NCI-H526 treated with DMSO at 0.1 percent for 48 hours (cell line): ENCODE measurements at regions not wholly inside any gene's neighbourhood (a gene's known extent, or its start where the extent isn't known, plus 50 kb on each side); places are given as distances from the start of the nearest gene placed in this dataset.
A peak's percentile ranks its signal among the peaks of the same experiment; 100 is the strongest.

ENCODE experiments used
- DNase-seq: peaks from one replicate; lab custom pipeline; 2025; lab: John Stamatoyannopoulos, UW

GRCh38 chr5:4229414-4230292 is 634.0 kb downstream of the IRX1 start:
- DNase-seq: no peak

DNA sequence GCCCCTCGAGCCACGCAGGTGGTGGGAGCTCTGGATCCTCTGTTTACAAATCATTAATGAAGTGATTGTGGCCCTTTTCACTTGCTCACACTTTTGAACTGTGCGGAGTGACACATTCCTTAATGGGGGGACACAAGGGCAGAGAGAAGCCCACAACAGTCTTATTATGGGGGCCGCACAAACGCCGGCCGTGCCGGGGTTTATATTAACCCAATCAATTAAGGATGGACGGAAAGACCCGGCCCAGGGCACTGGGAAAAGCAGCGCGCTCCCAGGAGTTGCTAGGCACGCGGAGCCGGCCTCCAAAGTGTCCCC is 634.8 kb downstream of the IRX1 start:
- DNase-seq: no peak

DNA sequence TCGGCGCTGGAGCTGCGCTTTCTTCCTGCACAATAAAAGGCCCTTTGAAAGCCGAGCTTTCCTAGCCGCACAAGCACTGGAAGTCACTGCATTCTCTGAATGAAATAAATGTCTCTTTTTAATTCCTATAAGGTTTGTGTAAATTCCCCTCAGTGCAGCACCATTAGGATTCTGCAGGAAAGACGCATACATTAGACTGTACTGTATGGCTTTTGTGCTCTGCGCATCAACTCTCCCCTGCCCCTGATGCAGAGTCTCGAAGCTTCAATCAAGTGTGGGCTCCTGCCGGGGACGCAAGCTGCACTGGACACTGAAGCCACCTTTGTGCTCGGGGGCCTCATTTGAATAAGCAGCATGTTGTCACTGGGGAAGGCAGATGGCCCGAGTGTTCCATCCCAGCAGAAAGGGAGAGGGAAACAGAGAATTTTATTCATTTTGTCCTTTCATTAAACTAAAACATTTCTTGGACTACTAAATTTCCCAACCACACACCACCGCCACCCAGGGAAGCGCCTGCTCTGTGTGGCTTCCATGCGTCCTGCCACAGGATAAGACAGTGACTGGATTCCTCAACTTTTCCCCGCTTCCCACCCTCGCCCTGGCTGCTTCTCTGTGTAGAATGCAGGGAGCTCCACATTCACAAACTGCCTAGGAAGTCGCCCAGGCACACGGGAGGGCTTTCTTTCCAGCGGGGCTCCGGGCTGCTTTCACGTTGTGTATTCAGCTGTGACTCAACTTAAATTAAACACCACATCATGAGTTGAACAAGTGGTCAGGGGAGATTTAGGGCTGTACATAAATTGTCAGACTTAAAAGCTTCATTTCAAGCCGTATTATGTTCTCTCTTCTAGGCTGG is 635.4 kb downstream of the IRX1 start:
- peak; percentile 47 for DNase-seq

GRCh38 chr5:4232084-4232483 is 636.5 kb downstream of the IRX1 start:
- no peak for DNase-seq

GRCh38 chr5:4233671-4234070 is 638.0 kb downstream of the IRX1 start:
- peak; percentile 6 for DNase-seq

DNA sequence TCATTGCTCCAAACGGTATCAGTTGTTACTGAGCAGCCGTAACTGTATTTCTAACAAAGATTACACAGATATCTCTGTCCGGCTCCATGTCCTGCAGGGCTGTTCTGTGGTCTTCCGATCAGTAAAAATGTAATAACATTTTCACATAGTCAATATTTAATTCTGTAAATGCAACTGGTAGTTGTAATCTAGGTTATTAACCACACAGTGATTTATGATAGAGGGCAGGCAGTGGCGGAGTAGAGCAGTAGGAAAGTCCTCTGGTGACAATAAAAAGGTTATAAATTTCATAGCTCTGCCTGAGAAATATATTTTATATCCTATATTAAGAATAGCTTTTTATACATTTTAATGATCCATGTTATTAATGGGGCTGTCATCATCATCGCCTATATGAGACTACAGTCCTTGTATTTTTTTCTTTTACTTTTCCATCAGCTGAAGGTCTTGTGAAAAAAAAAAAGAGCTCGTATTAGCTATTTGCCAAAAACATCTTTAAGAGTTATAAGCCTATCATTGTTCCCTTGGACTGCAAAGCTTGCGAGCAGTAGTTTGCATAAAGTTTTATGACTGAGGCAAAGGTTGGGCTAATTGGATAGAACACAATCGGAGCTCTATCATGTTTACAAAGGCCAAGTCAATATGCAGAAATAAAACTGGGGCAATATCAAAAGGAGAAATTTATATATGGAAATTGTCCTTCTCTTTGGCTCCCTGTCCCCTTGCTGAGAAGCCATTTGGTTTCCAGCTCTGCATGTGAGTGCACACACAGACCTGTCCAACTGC is 648.0 kb downstream of the IRX1 start:
- DNase-seq: peak; percentile 97

DNA sequence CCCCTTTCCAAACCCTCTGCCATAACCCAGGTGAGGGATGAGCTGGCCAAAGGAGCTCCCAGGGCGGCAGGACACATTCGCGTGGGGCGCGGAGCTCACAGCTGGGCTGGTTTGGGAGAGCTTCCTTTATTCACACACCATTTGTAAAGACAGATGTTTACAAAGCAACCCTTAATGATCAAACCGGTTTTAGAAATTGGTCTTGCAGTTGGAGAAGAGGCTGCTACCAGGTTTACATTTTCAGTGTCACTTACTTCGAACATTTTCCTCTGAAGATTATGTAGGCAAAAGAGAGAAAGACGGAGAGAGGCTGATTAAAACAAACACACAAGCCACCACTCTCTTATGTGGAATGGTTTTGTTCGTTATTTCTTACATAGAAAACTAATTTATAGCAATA is 648.7 kb downstream of the IRX1 start:
- DNase-seq: no peak

- no peak for DNase-seq
These were observed 649.4 kb downstream of the IRX1 start for GRCh38 chr5:4245076-4245475.

- no peak for DNase-seq
These were observed 649.9 kb downstream of the IRX1 start for GRCh38 chr5:4245511-4245910.

GRCh38 chr5:4246447-4246846 is 650.8 kb downstream of the IRX1 start:
- DNase-seq: no peak

DNA sequence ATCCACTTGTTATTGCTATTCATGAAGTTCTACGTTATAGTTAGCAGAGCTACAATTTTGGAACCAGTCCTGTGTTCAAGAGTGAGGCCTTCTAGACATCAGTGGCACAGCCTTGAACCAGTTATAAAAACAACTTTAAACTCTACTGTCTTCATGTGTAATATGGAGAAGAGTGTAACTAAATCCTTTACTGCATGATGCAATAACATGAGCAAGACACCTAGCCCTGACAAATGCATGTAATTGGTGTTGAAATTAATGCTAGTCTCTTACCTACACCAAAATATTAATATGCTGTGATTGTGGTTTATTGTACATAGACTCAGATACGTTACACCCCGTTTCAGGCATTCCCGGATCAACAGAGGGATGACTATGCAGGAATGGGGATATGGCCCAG is 654.6 kb downstream of the IRX1 start:
- no peak for DNase-seq

DNA sequence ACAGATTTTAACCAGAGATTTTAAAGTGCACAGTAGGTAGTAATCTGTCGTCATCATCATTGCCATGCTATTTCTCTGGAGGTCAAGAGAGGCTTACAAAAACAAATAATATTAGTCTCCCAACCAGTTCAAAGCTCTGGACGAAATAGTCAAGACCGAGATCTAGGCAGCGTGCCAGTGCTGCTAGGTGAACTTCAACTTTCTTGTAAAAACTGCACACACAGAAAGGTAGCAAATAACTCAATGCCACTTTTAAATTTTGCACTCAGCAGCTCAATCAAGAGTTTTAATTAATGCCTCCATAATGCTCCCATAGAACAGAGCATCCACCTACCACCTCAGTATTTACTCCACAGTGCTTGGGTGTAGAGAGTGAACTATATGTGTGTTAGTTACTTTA is 656.8 kb downstream of the IRX1 start:
- DNase-seq: no peak

GRCh38 chr5:4254736-4255135 is 659.1 kb downstream of the IRX1 start:
- DNase-seq: no peak

DNA sequence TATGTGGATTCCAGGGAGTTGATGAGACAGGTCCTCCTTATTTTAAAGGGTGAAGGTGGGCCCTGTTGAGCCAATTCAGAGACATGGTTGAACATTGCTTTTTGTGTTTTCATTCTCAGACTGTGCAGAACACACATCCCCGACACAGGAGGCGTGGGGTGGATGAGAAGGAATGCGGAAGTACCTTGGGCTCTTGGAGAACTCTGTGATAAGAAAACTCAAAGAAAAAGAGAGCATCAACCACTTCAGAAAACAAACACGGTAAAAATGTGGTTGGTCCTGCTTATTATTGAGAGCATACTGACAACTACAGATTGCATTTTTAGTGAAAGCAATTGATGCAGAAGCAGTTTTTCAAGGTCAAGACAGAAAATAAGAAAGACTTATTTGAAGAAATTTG is 659.8 kb downstream of the IRX1 start:
- no peak for DNase-seq

DNA sequence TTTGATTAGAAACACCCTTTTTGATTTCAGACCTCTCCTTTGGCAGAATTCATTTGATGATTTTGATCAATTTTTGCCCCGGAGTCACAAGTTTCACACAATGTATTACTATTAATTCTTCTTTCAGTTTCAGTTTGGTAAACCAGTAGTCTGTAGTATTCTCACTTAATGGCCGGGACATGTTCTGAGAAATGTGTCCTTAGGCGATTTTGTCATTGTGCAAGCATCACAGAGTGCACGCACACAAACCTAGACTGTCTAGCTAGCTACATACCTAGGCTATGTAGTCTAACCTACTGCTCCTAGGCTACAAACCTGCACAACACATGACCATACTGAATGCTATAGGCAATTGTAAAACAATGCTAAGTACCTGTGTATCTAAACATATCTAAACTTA is 662.5 kb downstream of the IRX1 start:
- DNase-seq: no peak

- DNase-seq: no peak
These were observed 675.6 kb downstream of the IRX1 start for GRCh38 chr5:4271193-4271592.

- no peak for DNase-seq
These were observed 679.6 kb downstream of the IRX1 start for GRCh38 chr5:4275232-4275631.

- DNase-seq: no peak
These were observed 699.2 kb downstream of the IRX1 start for GRCh38 chr5:4294878-4295277.

DNA sequence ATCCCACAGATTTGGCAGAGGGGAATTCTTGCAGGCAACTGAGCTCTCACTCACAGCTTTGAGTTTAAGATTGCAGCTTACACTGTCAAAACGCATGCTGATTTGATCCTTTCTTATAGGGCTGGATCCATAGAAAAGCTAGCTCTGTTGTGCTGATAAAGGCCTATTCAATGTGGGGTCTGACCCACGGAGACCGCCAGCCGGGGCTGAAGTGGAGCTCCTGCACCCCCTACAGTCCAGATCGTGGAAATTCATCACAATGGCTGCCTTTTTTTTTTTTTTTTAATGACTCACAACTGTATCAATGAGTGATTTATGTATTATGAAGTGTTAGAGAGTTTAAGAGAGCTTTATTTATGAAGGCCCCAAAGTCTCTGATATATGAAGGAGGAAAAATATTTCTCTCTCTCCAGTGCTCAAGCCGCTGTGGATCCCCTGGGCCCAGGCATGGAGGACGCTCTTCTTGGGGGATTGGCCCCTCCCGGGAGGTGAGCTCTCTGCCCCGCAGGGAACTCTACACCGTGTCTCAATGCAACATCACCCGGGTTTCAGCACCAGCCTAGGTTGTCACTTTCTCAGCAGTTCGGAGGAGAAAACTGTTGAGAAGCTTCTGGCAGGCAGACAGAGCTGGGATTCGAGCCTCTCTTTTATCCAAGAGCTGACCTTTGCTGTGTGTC is 700.2 kb downstream of the IRX1 start:
- peak; percentile 20 for DNase-seq

DNA sequence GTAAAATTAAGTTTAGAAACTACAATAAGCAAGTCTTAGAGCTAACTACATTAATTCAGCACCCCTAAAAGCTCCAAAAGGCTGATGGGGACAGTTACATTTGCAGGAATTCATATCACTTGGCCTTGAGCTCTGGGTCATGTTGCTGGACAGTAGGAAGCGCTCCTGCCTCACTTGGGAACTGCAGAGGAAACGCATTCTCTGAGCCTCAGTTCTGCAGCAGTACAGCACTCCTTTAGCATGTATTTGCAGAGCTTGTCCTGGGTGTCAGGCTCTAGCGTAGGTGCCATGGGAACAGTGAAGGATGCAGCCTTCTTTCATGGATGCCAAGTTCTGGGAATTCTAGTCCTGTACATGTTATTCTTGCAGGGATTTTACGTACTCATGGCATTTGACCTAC is 710.4 kb downstream of the IRX1 start:
- no peak for DNase-seq

GRCh38 chr5:4309026-4309425 is 713.4 kb downstream of the IRX1 start:
- no peak for DNase-seq

DNA sequence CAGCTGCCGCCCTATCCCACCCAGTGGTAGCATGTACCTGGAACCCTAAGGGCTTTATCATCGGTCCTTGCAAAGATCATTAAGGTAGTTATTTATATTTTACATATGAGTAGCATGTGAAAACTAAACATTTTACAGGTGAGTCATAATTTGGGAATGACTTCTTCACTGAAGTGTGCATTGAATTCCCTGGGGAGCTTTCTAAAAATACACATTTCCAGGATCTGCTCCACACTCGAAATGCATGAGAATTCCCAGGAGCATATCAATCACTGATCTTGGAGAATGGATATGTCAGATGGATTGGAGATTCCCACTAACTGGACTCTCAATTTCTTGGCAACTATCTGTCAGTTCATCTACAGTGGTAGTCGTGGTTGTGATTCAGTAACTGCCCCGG is 717.5 kb downstream of the IRX1 start:
- no peak for DNase-seq
